ENCODE measurements at regions not wholly inside any gene's neighbourhood (a gene's known extent, or its start where the extent isn't known, plus 50 kb on each side); places are given as distances from the start of the nearest gene placed in this dataset.

GRCh38 chr20:48311956-48312355, 515.8 kb downstream of the PREX1 start:
- Histone ChIP-seq H3K4me3 (no peak overlapping the region), H3K4me1 (no peaks in the 10 kb centered on the region), H3K27ac (no peak overlapping the region), H3K27me3 (no peaks in the 10 kb centered on the region), H3K36me3 (no peaks in the 10 kb centered on the region), H3K9me3 (no peaks in the 10 kb centered on the region)
- no peak for TF ChIP-seq CTCF (IDR thresholded peaks at IDR 0.05)
- no peak for DNase-seq (ENCODE audit: low spot score in 2 of 2)
- intact Hi-C loops (cut with DNase I) = no loop called here

- H3K9me3 ChIP-seq = no peaks in the 10 kb centered on the region
- no peak overlapping the region for H3K4me3 ChIP-seq
- no peak for TF ChIP-seq CTCF (IDR thresholded peaks at IDR 0.05)
- H3K4me1 ChIP-seq = no peaks in the 10 kb centered on the region
- intact Hi-C loops (cut with DNase I) = no loop called here
- no peaks in the 10 kb centered on the region for H3K27me3 ChIP-seq
- no peak for DNase-seq (ENCODE audit: low spot score in 2 of 2)
- no peaks in the 10 kb centered on the region for H3K36me3 ChIP-seq
- no peak overlapping the region for H3K27ac ChIP-seq
Observed at GRCh38 chr20:48310305-48310704, 517.5 kb downstream of the PREX1 start.

- no peak overlapping the region for H3K4me3 ChIP-seq
- intact Hi-C loops (cut with DNase I) = no loop called here
- H3K27me3 ChIP-seq = no peaks in the 10 kb centered on the region
- no peak for DNase-seq (ENCODE audit: low spot score in 2 of 2)
- no peaks in the 10 kb centered on the region for H3K36me3 ChIP-seq
- no peaks in the 10 kb centered on the region for H3K4me1 ChIP-seq
- no peaks in the 10 kb centered on the region for H3K9me3 ChIP-seq
- no peak overlapping the region for H3K27ac ChIP-seq
- no peak for TF ChIP-seq CTCF (IDR thresholded peaks at IDR 0.05)
Observed at GRCh38 chr20:48309293-48309692, 518.5 kb downstream of the PREX1 start.

GRCh38 chr20:48308882-48309281, 518.9 kb downstream of the PREX1 start:
- DNase-seq (ENCODE audit: low spot score in 2 of 2) = no peak
- intact Hi-C loops (cut with DNase I) = no loop called here
- H3K36me3 ChIP-seq = no peaks in the 10 kb centered on the region
- no peaks in the 10 kb centered on the region for H3K9me3 ChIP-seq
- TF ChIP-seq CTCF (IDR thresholded peaks at IDR 0.05) = no peak
- no peak overlapping the region for H3K4me3 ChIP-seq
- H3K27ac ChIP-seq = no peak overlapping the region
- no peaks in the 10 kb centered on the region for H3K4me1 ChIP-seq
- no peaks in the 10 kb centered on the region for H3K27me3 ChIP-seq

- no peaks in the 10 kb centered on the region for H3K4me1 ChIP-seq
- no peaks in the 10 kb centered on the region for H3K9me3 ChIP-seq
- no peak overlapping the region for H3K27ac ChIP-seq
- no peaks in the 10 kb centered on the region for H3K27me3 ChIP-seq
- no peak for DNase-seq (ENCODE audit: low spot score in 2 of 2)
- intact Hi-C loops (cut with DNase I) = no loop called here
- no peaks in the 10 kb centered on the region for H3K36me3 ChIP-seq
- no peak for TF ChIP-seq CTCF (IDR thresholded peaks at IDR 0.05)
- H3K4me3 ChIP-seq = no peak overlapping the region
Observed at GRCh38 chr20:48308232-48308781, 519.5 kb downstream of the PREX1 start.

- no peaks in the 10 kb centered on the region for H3K27me3 ChIP-seq
- TF ChIP-seq CTCF (IDR thresholded peaks at IDR 0.05) = no peak
- no peaks in the 10 kb centered on the region for H3K4me1 ChIP-seq
- intact Hi-C loops (cut with DNase I) = no loop called here
- no peak overlapping the region for H3K4me3 ChIP-seq
- no peaks in the 10 kb centered on the region for H3K36me3 ChIP-seq
- H3K27ac ChIP-seq = no peak overlapping the region
- H3K9me3 ChIP-seq = no peaks in the 10 kb centered on the region
- DNase-seq (ENCODE audit: low spot score in 2 of 2) = no peak
Observed at GRCh38 chr20:48307277-48307676, 520.5 kb downstream of the PREX1 start.

Measured in ascending aorta (tissue), 2 donors.